DND-41 (cell line): ENCODE measurements at regions not wholly inside any gene's neighbourhood (a gene's known extent, or its start where the extent isn't known, plus 50 kb on each side); places are given as distances from the start of the nearest gene placed in this dataset.

Experiments used
- ATAC-seq: fragments of 200-7000 bp; cut with Tn5 transposase; 3 replicates; pipeline ENCODE4 v1.9.1; 2021; ENCODE audit warnings: low read depth; ENCODE audit not compliant: insufficient read depth
- DNase-seq: peaks from one replicate; pipeline ENCODE4 v3.0.0-alpha.2; 2020
- H2AFZ ChIP-seq: 2 replicates; pipeline ENCODE4 v1.6.0; 2012; ENCODE audit warnings: low read depth, low read length
- H3K27ac ChIP-seq: 2 replicates; pipeline ENCODE4 v1.5.1; 2012; ENCODE audit warnings: low read length, inconsistent platforms
- H3K27me3 ChIP-seq: fragments of 200-600 bp; sonication (generic); 2 replicates; pipeline ENCODE4 v1.6.0; 2012; ENCODE audit warnings: low read length, mild to moderate bottlenecking, inconsistent platforms; ENCODE audit not compliant: insufficient read depth, poor library complexity
- H3K36me3 ChIP-seq: 2 replicates; pipeline ENCODE4 v1.5.1; 2012; ENCODE audit warnings: low read length, inconsistent platforms; ENCODE audit not compliant: insufficient read depth
- H3K4me1 ChIP-seq: 2 replicates; pipeline ENCODE4 v1.5.1; 2012; ENCODE audit warnings: mild to moderate bottlenecking, low read length; ENCODE audit not compliant: insufficient read depth
- H3K4me2 ChIP-seq: 2 replicates; pipeline ENCODE4 v1.6.0; 2012; ENCODE audit warnings: mild to moderate bottlenecking, moderate library complexity, low read length, inconsistent platforms; ENCODE audit not compliant: insufficient read depth
- H3K4me3 ChIP-seq, 2 experiments: fragments of 200-600 bp in 1 of 2; shearing (Covaris generic) in 1 of 2; 2 replicates each; pipeline ENCODE4 v1.5.1; 2012 to 2016; ENCODE audit warnings: inconsistent platforms in 2 of 2, low read length in 2 of 2, mild to moderate bottlenecking in 2 of 2, low read depth in 1 of 2, moderate library complexity in 1 of 2
- H3K79me2 ChIP-seq: 2 replicates; pipeline ENCODE4 v1.6.0; 2012; ENCODE audit warnings: low read length, inconsistent platforms; ENCODE audit not compliant: insufficient read depth
- H3K9ac ChIP-seq: 2 replicates; pipeline ENCODE4 v1.6.0; 2012; ENCODE audit warnings: low read depth, mild to moderate bottlenecking, inconsistent platforms, low read length, moderate library complexity
- H3K9me3 ChIP-seq: 2 replicates; pipeline ENCODE4 v1.5.1; 2012; ENCODE audit warnings: low read length, moderate library complexity, mild to moderate bottlenecking, inconsistent platforms; ENCODE audit not compliant: insufficient read depth, severe bottlenecking
- H4K20me1 ChIP-seq: 2 replicates; pipeline ENCODE4 v1.6.0; 2012; ENCODE audit warnings: low read length; ENCODE audit not compliant: insufficient read depth
- EZH2 ChIP-seq: IDR thresholded peaks from 3 replicates; pipeline ENCODE4 v1.6.1; 2012; ENCODE audit warnings: borderline replicate concordance, low read depth, mild to moderate bottlenecking, moderate library complexity, low read length, inconsistent platforms; ENCODE audit not compliant: severe bottlenecking
- TF ChIP-seq, protein P1 (sequence below): IDR thresholded peaks from 2 replicates; pipeline ENCODE4 v1.5.1; 2012; ENCODE audit warnings: borderline replicate concordance, low read length, moderate library complexity, mild to moderate bottlenecking; ENCODE audit not compliant: poor library complexity, severe bottlenecking; ENCODE audit errors: extremely low read depth

DNA sequence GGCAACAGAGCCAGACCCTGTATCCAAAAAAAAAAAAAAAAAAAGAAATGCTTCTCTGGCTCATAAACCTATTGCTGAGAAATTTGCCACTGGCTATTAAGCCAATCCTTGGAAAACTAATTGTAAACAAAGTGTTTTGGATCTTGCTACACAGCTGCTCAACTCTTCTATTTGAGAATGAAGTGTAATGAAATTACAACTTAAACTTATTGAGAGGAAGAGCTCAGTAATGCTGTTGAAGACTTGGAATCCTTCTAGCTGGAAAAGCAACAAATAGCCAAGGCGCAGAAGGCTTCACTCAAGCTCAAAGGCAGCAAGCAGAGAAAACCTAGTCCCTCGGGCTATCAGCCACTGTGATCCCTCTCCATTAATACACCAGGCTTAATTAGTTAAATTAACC is 99.6 kb upstream of the ZNF438 start:
- H3K9me3 ChIP-seq: no peaks in the 10 kb centered on the region
- peaks cover 69% of the 10 kb centered on the region for H3K4me1 ChIP-seq
- no peak for TF ChIP-seq EZH2
- TF ChIP-seq, protein P1, sequence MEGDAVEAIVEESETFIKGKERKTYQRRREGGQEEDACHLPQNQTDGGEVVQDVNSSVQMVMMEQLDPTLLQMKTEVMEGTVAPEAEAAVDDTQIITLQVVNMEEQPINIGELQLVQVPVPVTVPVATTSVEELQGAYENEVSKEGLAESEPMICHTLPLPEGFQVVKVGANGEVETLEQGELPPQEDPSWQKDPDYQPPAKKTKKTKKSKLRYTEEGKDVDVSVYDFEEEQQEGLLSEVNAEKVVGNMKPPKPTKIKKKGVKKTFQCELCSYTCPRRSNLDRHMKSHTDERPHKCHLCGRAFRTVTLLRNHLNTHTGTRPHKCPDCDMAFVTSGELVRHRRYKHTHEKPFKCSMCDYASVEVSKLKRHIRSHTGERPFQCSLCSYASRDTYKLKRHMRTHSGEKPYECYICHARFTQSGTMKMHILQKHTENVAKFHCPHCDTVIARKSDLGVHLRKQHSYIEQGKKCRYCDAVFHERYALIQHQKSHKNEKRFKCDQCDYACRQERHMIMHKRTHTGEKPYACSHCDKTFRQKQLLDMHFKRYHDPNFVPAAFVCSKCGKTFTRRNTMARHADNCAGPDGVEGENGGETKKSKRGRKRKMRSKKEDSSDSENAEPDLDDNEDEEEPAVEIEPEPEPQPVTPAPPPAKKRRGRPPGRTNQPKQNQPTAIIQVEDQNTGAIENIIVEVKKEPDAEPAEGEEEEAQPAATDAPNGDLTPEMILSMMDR: no peak
- H3K36me3 ChIP-seq: no peaks in the 10 kb centered on the region
- ATAC-seq (no peak), DNase-seq (no peak)
- H3K79me2 ChIP-seq: peaks cover 26% of the 10 kb centered on the region
- peak overlapping the region; percentile 27; the same call in 1 of the 2 replicates for H3K27ac ChIP-seq
- H3K4me3 ChIP-seq: no peak overlapping the region
- no peak overlapping the region for H2AFZ ChIP-seq
- H3K4me2 ChIP-seq: no peak overlapping the region
- H3K27me3 ChIP-seq: no peaks in the 10 kb centered on the region
- H4K20me1 ChIP-seq: no peaks in the 10 kb centered on the region
- no peak overlapping the region for H3K9ac ChIP-seq

DNA sequence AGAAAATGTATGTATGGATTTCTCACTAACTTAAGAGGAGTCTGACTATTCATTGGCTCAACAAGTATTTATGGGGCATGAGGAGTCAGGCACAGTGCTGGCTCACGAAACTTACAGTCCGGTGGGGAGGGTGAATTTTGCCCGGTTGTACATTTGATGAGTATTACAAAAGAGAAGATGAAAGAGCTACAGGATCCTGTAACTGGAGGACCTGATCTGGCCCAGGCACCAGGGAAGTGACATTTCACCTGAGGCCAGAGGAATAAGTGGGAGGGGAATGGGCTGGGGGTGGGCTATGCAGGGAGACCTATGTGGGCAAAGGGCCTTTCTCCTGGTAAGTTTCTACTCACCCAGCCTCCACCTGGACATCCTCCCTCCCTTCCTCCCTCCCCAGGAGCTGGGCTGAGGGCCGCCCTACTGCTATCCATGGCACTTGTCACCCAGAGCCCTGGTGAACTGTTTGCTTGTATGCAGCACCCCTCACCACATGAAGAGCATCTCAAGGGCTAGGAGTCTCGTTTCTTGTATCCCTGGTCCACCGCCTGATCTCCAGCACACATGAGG is 101.1 kb upstream of the ZNF438 start:
- no peaks in the 10 kb centered on the region for H3K9me3 ChIP-seq
- ATAC-seq: no peak
- H3K27me3 ChIP-seq: no peaks in the 10 kb centered on the region
- no peak for TF ChIP-seq EZH2
- H3K4me2 ChIP-seq: peak overlapping the region; percentile 70
- peaks cover 26% of the 10 kb centered on the region for H3K79me2 ChIP-seq
- peaks cover 85% of the 10 kb centered on the region for H3K4me1 ChIP-seq
- no peaks in the 10 kb centered on the region for H4K20me1 ChIP-seq
- H2AFZ ChIP-seq: no peak overlapping the region
- H3K27ac ChIP-seq: peak overlapping the region; percentile 94
- peak overlapping the region; percentile 97 for H3K9ac ChIP-seq
- DNase-seq: peak; percentile 35
- peak overlapping the region in 1 of 2 experiments; percentile 45; a peak in 2 of 4 replicates for H3K4me3 ChIP-seq
- H3K36me3 ChIP-seq: no peaks in the 10 kb centered on the region

DNA sequence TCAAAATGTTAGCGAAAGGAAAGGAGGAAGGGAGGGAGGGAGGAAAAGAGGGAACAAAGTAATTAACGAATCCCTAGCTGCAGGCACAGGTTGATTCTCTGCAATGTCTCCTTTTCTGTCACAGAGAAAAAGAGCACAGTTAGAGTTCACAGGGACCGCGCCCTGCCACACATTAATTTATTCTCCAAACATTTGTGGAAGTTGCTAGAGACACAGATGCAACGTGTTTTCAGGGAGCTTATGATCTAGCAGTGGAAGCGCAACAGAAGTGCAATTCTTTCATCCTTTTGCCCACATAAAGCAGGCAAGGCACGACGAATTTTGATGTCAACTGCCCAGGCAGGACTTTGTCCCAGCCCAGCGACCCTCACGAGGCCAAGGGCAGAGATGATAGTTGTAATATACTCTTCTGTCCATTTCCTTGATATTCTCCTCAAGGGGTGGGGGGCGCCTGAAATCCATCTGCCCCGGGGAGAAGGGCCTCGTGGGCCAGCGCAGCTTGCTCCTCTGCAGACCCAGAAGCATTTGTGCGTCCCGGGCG is 101.7 kb upstream of the ZNF438 start:
- peaks cover 90% of the 10 kb centered on the region for H3K4me1 ChIP-seq
- H3K4me3 ChIP-seq: peak overlapping the region in 1 of 2 experiments; percentile 45; a peak in 2 of 4 replicates
- peak overlapping the region; percentile 70 for H3K4me2 ChIP-seq
- no peak for DNase-seq
- H2AFZ ChIP-seq: peak overlapping the region; percentile 15; the same call in 1 of the 2 replicates
- H3K27me3 ChIP-seq: no peaks in the 10 kb centered on the region
- H3K36me3 ChIP-seq: no peaks in the 10 kb centered on the region
- no peaks in the 10 kb centered on the region for H4K20me1 ChIP-seq
- no peaks in the 10 kb centered on the region for H3K9me3 ChIP-seq
- TF ChIP-seq, protein P1: no peak
- no peak for TF ChIP-seq EZH2
- ATAC-seq: no peak
- peaks cover 26% of the 10 kb centered on the region for H3K79me2 ChIP-seq
- peak overlapping the region; percentile 94 for H3K27ac ChIP-seq
- peak overlapping the region; percentile 97 for H3K9ac ChIP-seq

DNA sequence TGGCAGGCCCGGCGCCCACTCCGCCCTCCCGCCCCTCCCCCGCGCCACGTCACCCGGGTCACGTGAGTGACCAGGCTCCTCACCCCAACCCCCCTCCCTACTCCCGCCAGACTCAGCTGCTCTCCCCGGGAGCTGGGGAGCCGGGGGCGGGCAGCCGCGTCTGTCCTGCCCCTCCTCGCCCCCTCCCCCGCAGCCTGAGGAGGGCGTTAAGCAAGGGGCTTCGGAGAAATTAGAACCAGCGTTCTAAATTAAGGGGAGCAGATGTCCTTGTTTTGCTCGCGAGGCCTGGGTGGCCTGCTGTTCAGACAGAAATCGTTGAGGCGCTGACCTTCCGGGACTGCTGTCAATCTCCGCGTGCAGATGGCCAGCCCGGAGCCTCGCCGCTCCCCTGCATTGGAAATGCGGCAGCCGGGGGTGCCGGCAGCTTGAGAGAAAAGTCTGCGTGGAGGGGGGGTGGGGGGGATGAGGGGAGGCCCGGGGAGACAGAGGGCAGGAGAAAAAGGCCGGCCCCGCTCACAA is 102.2 kb upstream of the ZNF438 start:
- DNase-seq: peak; percentile 92
- H2AFZ ChIP-seq: peak overlapping the region; percentile 34; the same call in 1 of the 2 replicates
- H3K9me3 ChIP-seq: no peaks in the 10 kb centered on the region
- peak; percentile 55 for ATAC-seq
- no peaks in the 10 kb centered on the region for H3K27me3 ChIP-seq
- peak overlapping the region; percentile 70 for H3K4me2 ChIP-seq
- H3K27ac ChIP-seq: peak overlapping the region; percentile 99
- H3K36me3 ChIP-seq: no peaks in the 10 kb centered on the region
- peak overlapping the region; percentile 35 to 64; a peak in 3 of 4 replicates for H3K4me3 ChIP-seq
- TF ChIP-seq, protein P1: peak; percentile 8
- TF ChIP-seq EZH2: no peak
- no peaks in the 10 kb centered on the region for H4K20me1 ChIP-seq
- H3K79me2 ChIP-seq: peaks cover 26% of the 10 kb centered on the region
- H3K9ac ChIP-seq: peak overlapping the region; percentile 97
- H3K4me1 ChIP-seq: peaks cover 90% of the 10 kb centered on the region
